ENCODE measurements at regions not wholly inside any gene's neighbourhood (a gene's known extent, or its start where the extent isn't known, plus 50 kb on each side); places are given as distances from the start of the nearest gene placed in this dataset.

DNA sequence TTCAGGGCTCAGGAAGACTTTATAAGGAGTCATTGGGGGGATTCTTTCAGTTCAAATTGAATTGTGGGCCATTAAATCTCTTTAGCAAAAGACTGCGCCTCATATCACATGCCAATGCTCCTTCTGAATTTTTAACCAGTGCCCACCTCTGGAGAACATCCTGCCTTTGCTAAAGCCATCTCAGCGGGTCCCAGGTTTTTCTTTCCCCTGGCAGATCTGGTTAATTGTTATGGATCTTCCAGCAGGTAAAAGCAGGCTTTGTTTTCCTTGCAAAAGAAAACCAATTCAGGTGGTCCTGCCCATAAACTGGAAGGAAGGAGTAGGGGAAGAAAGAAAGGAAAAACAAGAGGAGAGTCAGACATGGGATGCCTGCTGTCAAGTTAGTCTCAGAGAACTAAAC, 298.2 kb downstream of the LRFN2 start:
- no peak overlapping the region for H3K14ac ChIP-seq (replicated peaks; ENCODE audit: low read depth, low read length)
- no peak overlapping the region for H2AFZ ChIP-seq (replicated peaks; ENCODE audit: low read length, poor library complexity)

More for the DNA sequence above, 298.2 kb downstream of the LRFN2 start:
- no peak overlapping the region for H3K27ac ChIP-seq (ENCODE audit: insufficient read depth, low read length)
- BruUV-seq (replicated peaks): no TSS peak
- H2BK5ac ChIP-seq (ENCODE audit: low read depth, low read length, poor library complexity, severe bottlenecking): no peak overlapping the region
- no peak for TF ChIP-seq MAFK (IDR thresholded peaks at IDR 0.05; ENCODE audit: low read depth, low read length)
- TF ChIP-seq SMC3 (IDR thresholded peaks at IDR 0.05; ENCODE audit: low read depth, low read length): no peak
- in situ Hi-C loops (cut with MboI; ENCODE audit: low sequenced_read_pairs) (no loop called here), dilution Hi-C loops (cut with HindIII; ENCODE audit: low sequenced_read_pairs, unreplicated experiment) (no loop called here), intact Hi-C loops (cut with micrococcal nuclease) (no loop called here)
- H3K9ac ChIP-seq (ENCODE audit: low read depth, low read length): no peak overlapping the region
- H4K20me1 ChIP-seq (ENCODE audit: insufficient read depth, low read length): no peaks in the 10 kb centered on the region
- DNase-seq (no peak), ATAC-seq (ENCODE audit: low read depth) (no peak)
- H3K79me1 ChIP-seq (ENCODE audit: low read depth in 1 of 2, low read length in 2 of 2): no peaks in the 10 kb centered on the region
- H2AK5ac ChIP-seq (ENCODE audit: low read depth, low read length): no peak overlapping the region
- no peak overlapping the region for H2BK20ac ChIP-seq (ENCODE audit: low read depth, low read length)
- no peaks in the 10 kb centered on the region for H3K36me3 ChIP-seq (ENCODE audit: control insufficient read depth, insufficient read depth, low read length)
- no peak overlapping the region for H4K5ac ChIP-seq (ENCODE audit: low read depth, low read length)
- H3K18ac ChIP-seq (ENCODE audit: low read depth, low read length): no peak overlapping the region
- H3K4me2 ChIP-seq (ENCODE audit: low read depth, low read length): no peak overlapping the region
- no peak overlapping the region for H3K4ac ChIP-seq (ENCODE audit: low read depth, low read length)
- H3K4me1 ChIP-seq (ENCODE audit: control insufficient read depth, insufficient read depth, low read length): no peaks in the 10 kb centered on the region
- no peak overlapping the region for H4K8ac ChIP-seq (ENCODE audit: low read depth in 2 of 2, low read length in 2 of 2)
- H2BK15ac ChIP-seq (ENCODE audit: low read depth, low read length): no peak overlapping the region
- H3K9me1 ChIP-seq (ENCODE audit: insufficient read depth, low read length): no peaks in the 10 kb centered on the region
- no peak overlapping the region for H2BK120ac ChIP-seq (ENCODE audit: low read depth, low read length)
- no CpG with 5 or more reads among the region's 2 CpGs for WGBS, 2 experiments (ENCODE audit: extremely low coverage in 2 of 2, insufficient read length in 1 of 2)
- no peaks in the 10 kb centered on the region for H3K27me3 ChIP-seq (ENCODE audit: control insufficient read depth, insufficient read depth, low read length)
- H3K9me3 ChIP-seq (ENCODE audit: control insufficient read depth, insufficient read depth, low read length): no peaks in the 10 kb centered on the region
- H3K4me3 ChIP-seq (ENCODE audit: insufficient read depth, low read depth, low read length): no peak overlapping the region
- POLR2A ChIA-PET (ENCODE audit: unreplicated experiment): no interaction called here
- H3K56ac ChIP-seq (ENCODE audit: extremely low read depth, insufficient read depth, low read length): no peak overlapping the region
- no peak overlapping the region for H2AK9ac ChIP-seq (replicated peaks; ENCODE audit: low read depth, low read length, poor library complexity)
- H4K91ac ChIP-seq (ENCODE audit: insufficient read depth, low read depth, low read length): no peak overlapping the region
- CTCF ChIA-PET: no interaction called here
- no peak overlapping the region for H3K23ac ChIP-seq (ENCODE audit: low read depth, low read length)

Data from IMR-90 (cell line).